DOHH2 (cell line): ENCODE measurements at regions not wholly inside any gene's neighbourhood (a gene's known extent, or its start where the extent isn't known, plus 50 kb on each side); places are given as distances from the start of the nearest gene placed in this dataset.

Experiments
- CTCF ChIP-seq: fragments of 200-600 bp; sonication (generic); IDR thresholded peaks from one replicate; pipeline ENCODE4 v1.5.1; 2014; ENCODE audit warnings: antibody characterized with exemption, mild to moderate bottlenecking, low read depth, low read length; ENCODE audit not compliant: poor library complexity, severe bottlenecking
- EZH2phosphoT487 ChIP-seq: fragments of 200-600 bp; sonication (generic); IDR thresholded peaks from 2 replicates; pipeline ENCODE4 v1.6.1; 2017; ENCODE audit warnings: borderline replicate concordance, mild to moderate bottlenecking, antibody characterized with exemption, low read length, moderate library complexity, mixed read lengths

GRCh38 chr4:138096384-138097062 lies 145.6 kb downstream of the SLC7A11 start:
- no peak for TF ChIP-seq CTCF
- TF ChIP-seq EZH2phosphoT487 = no peak
